VCaP (cell line): ENCODE measurements at regions not wholly inside any gene's neighbourhood (a gene's known extent, or its start where the extent isn't known, plus 50 kb on each side); places are given as distances from the start of the nearest gene placed in this dataset.
A peak's percentile ranks its signal among the peaks of the same experiment; 100 is the strongest.

Experiments used
- H3K27ac ChIP-seq: fragments of 450-650 bp; 2 replicates; pipeline ENCODE4 v1.5.1; 2017
- CTCF ChIP-seq: fragments of 450-650 bp; conservative IDR thresholded peaks from 2 replicates; pipeline ENCODE4 v1.5.1; 2017; ENCODE audit warnings: mild to moderate bottlenecking, moderate library complexity

- no peak overlapping the region for H3K27ac ChIP-seq
- TF ChIP-seq CTCF, result no peak
These were observed 421.0 kb downstream of the LRATD1 start for GRCh38 chr2:15053542-15053941.

DNA sequence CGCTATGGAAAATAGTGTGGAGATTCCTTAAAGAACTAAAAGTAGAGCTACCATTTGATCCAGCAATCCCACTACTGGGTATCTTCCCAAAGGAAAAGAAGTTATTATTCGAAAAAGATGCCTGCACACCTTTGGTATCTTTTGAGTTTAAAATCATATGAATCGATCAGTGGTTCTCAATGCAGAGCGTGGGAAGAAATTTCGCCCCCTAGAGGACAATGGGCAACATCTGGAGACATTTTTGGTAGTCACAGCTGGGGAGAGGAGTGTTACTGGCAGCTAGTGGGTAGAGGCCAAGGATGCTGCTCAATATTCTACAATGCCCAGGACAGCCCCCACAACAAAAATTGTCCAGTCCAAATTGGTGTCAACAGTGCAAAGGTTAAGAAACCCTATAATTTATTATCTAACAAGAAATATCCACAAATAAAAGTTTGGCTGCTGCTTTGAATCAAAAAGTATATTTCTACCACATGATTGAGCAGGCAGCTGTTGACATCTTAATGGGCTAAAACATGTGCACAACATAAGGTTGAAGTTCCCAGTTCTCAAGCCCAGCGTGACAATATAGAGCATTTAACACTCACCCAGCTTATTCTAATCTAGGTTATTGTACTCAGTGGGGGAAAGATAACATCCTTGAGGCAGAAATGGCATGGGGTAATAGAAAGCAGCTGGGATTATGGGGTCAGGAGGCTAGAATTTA lies 425.7 kb downstream of the LRATD1 start:
- TF ChIP-seq CTCF, result peak; percentile 35
- no peak overlapping the region for H3K27ac ChIP-seq

- no peak overlapping the region for H3K27ac ChIP-seq
- no peak for TF ChIP-seq CTCF
These were observed 426.2 kb downstream of the LRATD1 start for GRCh38 chr2:15058721-15059157.

- TF ChIP-seq CTCF, result no peak
These were observed 427.5 kb downstream of the LRATD1 start for GRCh38 chr2:15059870-15060512.

GRCh38 chr2:15061268-15061667 lies 428.8 kb downstream of the LRATD1 start:
- H3K27ac ChIP-seq, result no peak overlapping the region
- no peak for TF ChIP-seq CTCF

More at GRCh38 chr2:15059870-15060512, 427.5 kb downstream of the LRATD1 start:
- H3K27ac ChIP-seq, result no peak overlapping the region

DNA sequence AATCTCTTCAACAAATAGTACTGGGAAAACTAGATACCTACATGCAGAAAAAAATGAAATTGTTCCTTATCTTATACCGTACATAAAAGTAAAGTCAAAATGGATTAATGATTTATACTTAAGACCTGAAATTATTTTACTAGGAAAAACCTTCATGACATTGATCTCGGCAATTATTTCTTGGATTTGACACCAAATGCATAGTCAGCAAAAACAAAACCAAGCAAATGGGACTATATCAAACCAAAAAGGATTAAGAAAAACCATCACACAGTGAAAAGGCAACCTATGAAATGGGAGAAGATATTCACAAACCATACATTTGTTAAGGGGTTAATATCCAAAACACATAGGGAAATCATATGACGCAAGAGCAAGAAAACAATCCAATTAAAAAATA lies 433.6 kb downstream of the LRATD1 start:
- TF ChIP-seq CTCF, result no peak
- no peak overlapping the region for H3K27ac ChIP-seq

DNA sequence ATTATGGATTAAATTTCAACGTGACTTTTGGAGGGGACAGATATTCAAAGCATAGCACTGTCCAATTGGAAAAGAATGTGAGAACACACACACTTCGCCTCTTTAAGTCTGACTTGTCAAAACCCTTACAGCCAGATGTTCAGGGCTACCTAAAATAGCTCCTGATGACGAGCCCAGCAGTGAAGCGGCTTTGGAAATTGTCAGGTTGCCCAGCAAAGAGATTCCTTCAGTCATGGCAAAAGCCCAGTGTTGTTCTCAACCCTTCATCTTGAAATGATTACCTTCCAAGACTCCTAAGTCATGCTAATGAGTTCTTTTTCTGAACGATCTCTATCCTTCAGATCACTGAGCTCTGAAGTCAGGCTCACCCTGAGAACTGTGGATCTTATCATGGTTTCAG lies 436.6 kb downstream of the LRATD1 start:
- no peak overlapping the region for H3K27ac ChIP-seq
- no peak for TF ChIP-seq CTCF
